ENCODE measurements at regions not wholly inside any gene's neighbourhood (a gene's known extent, or its start where the extent isn't known, plus 50 kb on each side); places are given as distances from the start of the nearest gene placed in this dataset.

DNA sequence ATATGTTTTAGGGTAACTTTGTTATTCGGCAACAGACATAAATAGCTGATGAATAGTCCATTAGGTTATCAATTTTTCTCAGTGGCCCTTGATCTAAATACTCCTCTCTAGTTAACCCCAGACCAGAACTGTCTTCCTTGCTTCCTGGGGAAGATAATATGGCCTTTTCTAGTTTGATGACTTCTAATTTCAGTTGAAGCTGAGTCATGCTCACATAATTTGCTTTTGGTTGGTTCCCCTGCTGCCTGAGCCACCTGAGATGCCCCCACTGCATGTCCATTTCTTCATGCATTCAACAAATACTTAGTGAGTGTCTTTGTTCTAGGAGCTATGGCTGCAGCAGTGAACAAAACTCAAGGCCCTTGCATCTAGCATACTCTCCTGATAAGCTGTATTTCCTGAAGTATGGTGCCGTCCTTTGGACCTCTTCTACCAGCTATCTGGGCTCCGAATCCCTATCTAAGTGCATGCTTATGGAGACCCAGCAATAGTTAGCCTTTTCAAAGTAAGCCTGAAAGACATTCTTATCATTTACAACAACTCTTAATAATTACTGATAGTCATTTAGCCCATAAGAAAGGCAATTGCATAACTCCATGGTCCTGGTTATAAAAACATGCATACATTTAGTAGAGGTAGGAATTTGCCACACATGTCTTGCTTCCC, 84.5 kb upstream of the SLC12A2 start:
- peak; percentile 51 for FAIRE-seq
- CTCF ChIA-PET: interaction anchor here (1.1 to 2.0 kb wide), 2 partner anchors 40 to 121 kb away, joined by 3 to 4 read pairs; no protein-coding TSS in a partner anchor
- H3K27ac ChIP-seq: no peak overlapping the region

DNA sequence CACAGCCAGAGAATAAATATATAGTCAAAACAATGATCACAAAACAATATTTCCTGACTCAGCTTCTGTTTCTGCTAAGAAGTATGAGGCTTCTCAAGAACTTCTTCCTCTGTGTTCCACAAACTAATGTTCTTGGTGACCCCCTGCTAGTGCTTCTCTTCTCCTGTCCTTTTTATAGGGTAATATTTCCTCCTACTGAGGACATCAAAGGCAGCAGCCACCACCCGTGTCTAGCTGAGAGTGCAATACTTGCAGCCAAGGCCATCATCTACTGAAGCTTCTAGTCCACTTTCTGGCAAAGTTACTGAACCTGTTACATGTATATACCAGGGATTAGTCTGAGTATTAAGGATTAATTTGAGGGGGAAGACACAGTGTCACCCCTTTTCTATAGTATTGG, 83.7 kb upstream of the SLC12A2 start:
- H3K27ac ChIP-seq: no peak overlapping the region
- ChIA-PET CTCF (interaction anchor here (1.0 to 2.0 kb wide), 3 partner anchors 9 to 122 kb away, joined by 3 to 4 read pairs (median 4); no protein-coding TSS in a partner anchor), POLR2A (no interaction called here)
- TF ChIP-seq ESRRA (IDR thresholded peaks at IDR 0.05; ENCODE audit: borderline replicate concordance, low read length) (no peak), ZC3H11A (IDR thresholded peaks at IDR 0.05) (no peak)
- H3K4me2 ChIP-seq: no peak overlapping the region
- H3K4me1 ChIP-seq: 0 out of 3 replicates have a peak, but pooled peaks cover 4% of the 10 kb centered on the region
- no peaks in the 10 kb centered on the region for H3K9me3 ChIP-seq
- no peak for FAIRE-seq
- H3K4me3 ChIP-seq: no peak overlapping the region
- no peak for DNase-seq (ENCODE audit: low read depth in 1 of 2, low spot score in 1 of 2)
- ATAC-seq: no peak
- 63% methylated on average over 1 of the region's 1 CpG for WGBS (ENCODE audit: missing lambda C conversion rate)

More for the DNA sequence above, 84.5 kb upstream of the SLC12A2 start:
- DNase-seq (ENCODE audit: low read depth in 1 of 2, low spot score in 1 of 2) (no peak), ATAC-seq (no peak)
- TF ChIP-seq ESRRA (IDR thresholded peaks at IDR 0.05; ENCODE audit: borderline replicate concordance, low read length): no peak
- no peak for TF ChIP-seq USF2 (IDR thresholded peaks at IDR 0.05)
- TF ChIP-seq EHF (CRISPR knock-in tag; IDR thresholded peaks at IDR 0.05): no peak
- TF ChIP-seq KDM1A (IDR thresholded peaks at IDR 0.05; ENCODE audit: low read depth): no peak
- no peak for TF ChIP-seq ZFP36 (IDR thresholded peaks at IDR 0.05; ENCODE audit: borderline replicate concordance, partially characterized antibody)
- no peak for TF ChIP-seq CHD2 (IDR thresholded peaks at IDR 0.05; ENCODE audit: low read length, partially characterized antibody)
- no peak for TF ChIP-seq FOSL2 (IDR thresholded peaks at IDR 0.05)
- no peak for TF ChIP-seq FOSL2 (CRISPR knock-in tag; IDR thresholded peaks at IDR 0.05)
- no peak for TF ChIP-seq MAFK (IDR thresholded peaks at IDR 0.05; ENCODE audit: partially characterized antibody)
- no peak for TF ChIP-seq ZNF302 (CRISPR knock-in tag; IDR thresholded peaks at IDR 0.05)
- no peak for TF ChIP-seq RARB (CRISPR knock-in tag; IDR thresholded peaks at IDR 0.05)
- TF ChIP-seq EHMT2 (IDR thresholded peaks at IDR 0.05; ENCODE audit: low read depth): no peak
- TF ChIP-seq RFX5 (IDR thresholded peaks at IDR 0.05): no peak
- no peak for TF ChIP-seq CBX8 (IDR thresholded peaks at IDR 0.05)
- TF ChIP-seq TP53 (CRISPR knock-in tag; IDR thresholded peaks at IDR 0.05): no peak
- TF ChIP-seq NFE2L2 (conservative IDR thresholded peaks at IDR 0.05; ENCODE audit: low read length): no peak
- no peak for TF ChIP-seq JUN (IDR thresholded peaks at IDR 0.05)
- WGBS (ENCODE audit: missing lambda C conversion rate): 84% methylated on average over 3 of the region's 3 CpGs
- POLR2A ChIA-PET: no interaction called here
- H3K4me2 ChIP-seq: no peak overlapping the region
- peaks cover 7% of the 10 kb centered on the region; the same call in 2 of the 3 replicates for H3K4me1 ChIP-seq
- no peaks in the 10 kb centered on the region for H3K9me3 ChIP-seq
- H3K4me3 ChIP-seq: no peak overlapping the region

DNA sequence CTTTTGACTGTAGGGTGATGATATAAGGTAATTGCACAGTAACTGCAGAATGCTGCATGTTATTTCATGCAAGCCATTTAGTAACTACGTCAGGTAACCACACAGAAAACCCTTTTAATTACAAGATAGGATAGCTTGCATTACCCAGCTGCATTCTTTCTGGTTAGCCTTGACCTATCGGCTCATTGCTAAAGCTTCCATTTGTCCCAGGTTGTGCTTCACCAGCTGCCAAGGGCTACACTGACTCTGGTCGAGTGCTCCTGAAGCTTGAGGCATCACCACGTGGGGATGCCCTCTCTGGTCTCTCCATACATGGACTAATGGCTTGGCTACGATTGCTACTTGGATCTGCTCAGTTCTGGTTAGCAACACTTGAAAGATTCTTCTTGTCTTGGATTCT, 81.1 kb upstream of the SLC12A2 start:
- Histone ChIP-seq H3K4me1 (peaks cover 13% of the 10 kb centered on the region; the same call in 2 of the 3 replicates), H3K4me3 (no peak overlapping the region), H3K9me3 (no peaks in the 10 kb centered on the region), H3K27ac (no peak overlapping the region), H3K4me2 (no peak overlapping the region)
- DNase-seq (ENCODE audit: low read depth in 1 of 2, low spot score in 1 of 2) (no peak), ATAC-seq (no peak), FAIRE-seq (no peak)
- ChIA-PET CTCF (no interaction called here), POLR2A (interaction anchor here (0.5 kb wide), 1 partner anchor 9 kb away, joined by 6 read pairs; no protein-coding TSS in a partner anchor)
- 87% methylated on average over 5 of the region's 5 CpGs for WGBS (ENCODE audit: missing lambda C conversion rate)
- TF ChIP-seq FOSL2 (IDR thresholded peaks at IDR 0.05): no peak
- no peak for TF ChIP-seq FOSL2 (CRISPR knock-in tag; IDR thresholded peaks at IDR 0.05)

DNA sequence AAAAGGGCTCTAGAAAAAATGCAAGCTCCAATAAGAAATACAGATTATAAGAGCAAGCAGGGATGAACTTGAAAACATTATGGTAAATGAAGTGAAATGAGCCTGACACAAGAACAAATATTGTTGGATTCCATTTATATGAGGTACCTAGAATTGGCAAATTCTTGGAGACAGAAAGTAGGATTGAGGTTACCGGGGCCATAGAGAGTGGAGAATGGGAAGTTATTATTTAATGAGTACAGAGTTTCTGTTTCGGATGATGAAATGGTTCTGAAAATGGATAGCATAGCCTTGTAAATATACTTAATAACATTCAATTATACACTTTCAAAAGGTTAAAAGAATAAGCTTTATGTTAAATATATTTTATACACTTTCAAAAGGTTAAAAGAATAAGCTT, 75.6 kb upstream of the SLC12A2 start:
- ChIA-PET POLR2A (no interaction called here), CTCF (interaction anchor here (1.0 to 1.3 kb wide), 2 partner anchors 8 to 194 kb away, joined by 3 to 4 read pairs; no protein-coding TSS in a partner anchor)
- WGBS (ENCODE audit: missing lambda C conversion rate): 49% methylated on average over 2 of the region's 2 CpGs
- no peak for ATAC-seq
- peaks cover 20% of the 10 kb centered on the region; the same call in 2 of the 3 replicates for H3K4me1 ChIP-seq
- no peak overlapping the region for H3K4me3 ChIP-seq
- H3K9me3 ChIP-seq: no peaks in the 10 kb centered on the region
- no peak for DNase-seq (ENCODE audit: low read depth in 1 of 2, low spot score in 1 of 2)
- FAIRE-seq: no peak
- TF ChIP-seq ZSCAN20 (CRISPR knock-in tag; IDR thresholded peaks at IDR 0.05): no peak
- TF ChIP-seq EHF (CRISPR knock-in tag; IDR thresholded peaks at IDR 0.05): no peak
- TF ChIP-seq HOXB5 (CRISPR knock-in tag; IDR thresholded peaks at IDR 0.05): no peak
- no peak for TF ChIP-seq POLR2A (IDR thresholded peaks at IDR 0.05; ENCODE audit: low read length)
- TF ChIP-seq CHD4 (IDR thresholded peaks at IDR 0.05; ENCODE audit: borderline replicate concordance): no peak
- TF ChIP-seq RAD21 (conservative IDR thresholded peaks at IDR 0.05 in 1 of 2, IDR thresholded peaks at IDR 0.05 in 1 of 2): no peak
- no peak for TF ChIP-seq POLR2AphosphoS2 (conservative IDR thresholded peaks at IDR 0.05; ENCODE audit: low read length)
- TF ChIP-seq ZFP36 (IDR thresholded peaks at IDR 0.05; ENCODE audit: borderline replicate concordance, partially characterized antibody): no peak
- TF ChIP-seq SMC3 (IDR thresholded peaks at IDR 0.05): no peak
- TF ChIP-seq, protein P1, sequence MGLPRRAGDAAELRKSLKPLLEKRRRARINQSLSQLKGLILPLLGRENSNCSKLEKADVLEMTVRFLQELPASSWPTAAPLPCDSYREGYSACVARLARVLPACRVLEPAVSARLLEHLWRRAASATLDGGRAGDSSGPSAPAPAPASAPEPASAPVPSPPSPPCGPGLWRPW (IDR thresholded peaks at IDR 0.05): no peak
- TF ChIP-seq CBX8 (IDR thresholded peaks at IDR 0.05): no peak
- H3K27ac ChIP-seq: no peak overlapping the region
- peak overlapping the region; percentile 49 for H3K4me2 ChIP-seq
